Effector CD8-positive, alpha-beta T cell (primary cell): ENCODE measurements at regions not wholly inside any gene's neighbourhood (a gene's known extent, or its start where the extent isn't known, plus 50 kb on each side); places are given as distances from the start of the nearest gene placed in this dataset.

Source experiments
- DNase-seq: peaks from one replicate; lab custom pipeline; 2025; lab: John Stamatoyannopoulos, UW

- DNase-seq, result no peak
These were observed 103.4 kb downstream of the QRFPR start for GRCh38 chr4:121277194-121278105.

DNA sequence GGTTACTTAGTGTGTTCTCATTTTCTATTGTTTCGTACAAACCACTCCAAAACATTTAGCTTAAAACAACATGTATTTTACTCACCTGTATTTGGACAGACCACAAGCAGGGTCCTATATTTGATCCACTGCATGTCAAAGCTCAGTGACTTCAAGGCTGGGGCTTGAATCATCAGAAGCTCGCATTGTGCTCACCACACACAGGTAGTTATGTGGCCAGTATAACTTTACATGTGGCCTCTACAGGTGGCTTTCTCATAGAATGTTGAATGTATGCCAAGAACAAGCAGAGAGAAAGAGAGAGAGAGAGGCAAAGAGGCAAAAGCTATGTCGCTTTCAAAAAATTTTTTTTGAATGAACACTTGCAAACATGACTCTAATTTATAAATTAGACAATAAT lies 107.6 kb downstream of the QRFPR start:
- no peak for DNase-seq

GRCh38 chr4:121272526-121272925 lies 108.3 kb downstream of the QRFPR start:
- no peak for DNase-seq

DNA sequence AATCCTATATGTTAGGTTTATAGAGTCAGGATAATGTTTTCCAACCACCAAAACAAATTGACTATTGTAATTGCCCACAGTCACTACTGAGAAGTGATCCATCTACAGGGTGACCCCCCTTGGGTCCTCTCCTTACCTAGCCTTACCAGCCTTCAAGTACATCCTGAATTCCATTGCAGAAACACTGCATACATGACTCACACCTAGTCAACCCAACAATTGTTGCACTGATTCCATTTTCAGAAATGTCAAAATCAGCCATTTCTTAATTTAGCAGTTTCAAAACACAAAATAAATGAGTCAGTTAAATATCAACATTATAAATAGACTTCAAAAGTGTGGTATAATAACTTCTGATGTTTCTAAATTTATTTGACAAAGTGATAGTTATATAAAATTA lies 106.3 kb upstream of the TNIP3 start:
- no peak for DNase-seq

DNA sequence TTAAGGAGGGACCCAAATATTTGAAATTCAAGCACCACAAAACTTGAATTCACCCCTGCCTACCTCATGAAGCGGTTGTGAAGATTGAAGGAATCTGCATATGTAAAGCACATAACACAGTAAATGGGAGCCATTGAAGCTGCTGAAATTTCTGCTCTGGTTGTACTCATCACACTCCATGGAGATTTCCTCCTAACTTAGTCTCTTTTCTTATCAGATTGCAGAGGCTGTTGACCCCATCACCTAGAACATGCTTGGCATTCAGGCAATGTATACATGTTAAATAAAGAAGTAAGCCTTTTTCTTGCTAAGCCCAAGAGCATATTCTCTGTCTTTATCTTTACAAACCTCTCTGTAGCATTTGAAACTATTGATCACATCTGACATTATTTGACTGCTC lies 104.9 kb upstream of the TNIP3 start:
- no peak for DNase-seq

- DNase-seq, result no peak
These were observed 102.9 kb upstream of the TNIP3 start for GRCh38 chr4:121266982-121267381.

DNA sequence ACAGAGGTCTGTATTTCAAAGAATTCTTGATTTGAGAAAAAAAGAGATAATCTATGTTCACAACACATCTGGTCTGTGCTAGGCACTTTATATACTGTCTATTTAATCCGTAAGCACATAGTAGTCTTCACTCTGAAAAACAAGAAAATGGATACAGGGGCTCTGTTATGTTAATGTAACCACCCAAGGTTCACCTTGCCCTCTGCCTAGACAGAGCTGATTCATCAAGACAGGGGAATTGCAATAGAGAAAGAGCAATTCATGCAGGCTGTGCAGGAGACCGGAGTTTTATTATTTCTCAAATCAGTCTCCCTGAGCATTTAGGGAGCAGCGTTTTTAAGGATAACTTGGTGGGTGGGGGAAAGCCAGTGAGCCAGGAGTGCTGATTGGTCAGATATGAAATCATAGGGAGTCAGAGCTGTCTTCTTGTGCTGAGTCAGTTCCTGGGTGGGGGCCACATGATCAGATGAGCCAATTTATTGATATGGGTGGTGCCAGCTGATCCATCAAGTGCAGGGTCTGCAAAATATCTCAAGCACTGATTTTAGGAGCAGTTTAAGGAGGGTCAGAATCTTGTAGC lies 92.9 kb upstream of the TNIP3 start:
- no peak for DNase-seq

- no peak for DNase-seq
These were observed 92.0 kb upstream of the TNIP3 start for GRCh38 chr4:121255986-121256750.

DNA sequence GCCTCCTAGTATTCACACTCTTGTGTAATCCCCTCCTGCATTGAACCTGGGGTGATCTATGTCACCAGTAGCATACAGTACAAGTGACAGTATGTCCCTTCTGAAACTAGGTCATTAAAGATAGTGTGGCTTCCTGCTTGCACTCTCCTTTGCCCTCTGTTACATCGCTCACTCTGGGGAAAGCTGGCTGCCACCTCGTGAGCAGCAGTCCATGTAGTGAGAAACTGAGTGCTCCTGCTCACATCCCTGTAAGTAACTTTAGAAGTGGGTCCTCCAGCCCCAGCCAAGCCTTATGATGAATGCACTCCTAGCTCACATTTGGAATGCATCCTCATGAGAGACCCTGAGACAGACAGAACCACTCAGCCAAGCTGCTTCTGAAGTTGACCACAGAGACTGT lies 89.8 kb upstream of the TNIP3 start:
- DNase-seq, result no peak

DNA sequence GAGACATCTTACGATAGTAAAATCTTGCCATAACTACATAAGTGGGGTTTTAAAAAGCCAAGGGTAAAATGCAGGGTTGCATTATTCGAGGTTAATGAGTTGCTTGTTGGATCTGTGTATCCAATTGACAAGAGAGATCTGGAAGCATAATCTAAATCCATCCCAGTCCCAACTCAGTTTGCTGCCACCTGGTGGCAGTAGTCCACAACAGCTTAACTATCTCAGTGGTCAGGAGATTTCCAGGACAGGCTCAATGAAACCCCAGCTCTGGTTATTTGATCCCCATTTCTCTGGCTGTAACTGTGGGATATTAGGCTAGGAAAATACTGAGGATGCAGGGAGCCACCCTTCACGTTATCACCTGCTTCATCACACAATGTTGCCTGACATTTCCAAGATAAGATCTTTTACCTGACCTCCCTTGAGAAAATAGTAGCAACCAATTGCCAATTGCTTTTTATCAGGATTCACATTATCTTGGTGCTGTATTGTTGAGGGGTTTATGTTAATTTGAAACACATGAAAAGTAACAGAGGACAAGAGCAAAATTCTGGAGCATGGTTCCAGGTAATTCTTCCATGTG lies 88.2 kb upstream of the TNIP3 start:
- peak; percentile 46 for DNase-seq

GRCh38 chr4:121248747-121249146 lies 84.6 kb upstream of the TNIP3 start:
- DNase-seq, result no peak

DNA sequence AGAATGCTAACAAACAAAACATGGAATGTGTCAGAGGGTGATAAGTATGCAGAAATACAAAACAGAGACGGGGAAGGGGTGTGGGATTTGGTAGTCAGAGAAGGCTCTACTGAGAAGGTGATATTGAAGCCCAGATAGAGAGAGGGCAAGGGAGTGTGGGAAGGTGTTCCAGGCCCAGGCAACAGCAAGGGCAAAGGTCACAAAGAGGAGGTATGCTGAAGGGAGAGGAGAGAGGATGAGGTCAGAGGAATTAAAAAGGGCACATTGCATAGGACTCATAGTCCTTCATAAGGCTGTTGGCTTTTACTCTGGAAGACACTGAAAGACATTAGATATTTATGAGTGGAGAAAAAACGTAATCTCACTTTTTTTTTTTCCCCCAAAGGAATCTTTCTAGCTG lies 82.6 kb upstream of the TNIP3 start:
- no peak for DNase-seq

GRCh38 chr4:121243485-121243884 lies 79.4 kb upstream of the TNIP3 start:
- no peak for DNase-seq

- DNase-seq, result no peak
These were observed 78.1 kb upstream of the TNIP3 start for GRCh38 chr4:121242188-121242750.

DNA sequence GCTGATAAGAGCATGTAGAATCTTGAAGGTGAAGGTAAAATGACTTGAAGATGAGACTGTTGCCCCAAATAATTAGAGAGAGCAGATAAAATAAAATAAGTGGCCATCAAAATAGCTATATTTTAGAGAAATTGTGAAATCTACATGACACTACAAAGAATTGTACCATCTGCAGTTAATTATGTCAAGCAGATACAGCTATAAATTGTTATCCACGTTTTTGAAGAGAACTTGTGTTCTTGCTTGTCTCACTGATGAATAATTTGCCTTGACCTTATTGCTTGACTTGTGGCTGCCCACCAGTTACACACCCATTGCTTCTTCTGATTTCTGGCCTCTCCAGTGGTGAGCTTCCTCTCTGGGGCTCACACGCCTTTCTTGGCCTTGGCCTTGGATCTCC lies 75.8 kb upstream of the TNIP3 start:
- no peak for DNase-seq

DNA sequence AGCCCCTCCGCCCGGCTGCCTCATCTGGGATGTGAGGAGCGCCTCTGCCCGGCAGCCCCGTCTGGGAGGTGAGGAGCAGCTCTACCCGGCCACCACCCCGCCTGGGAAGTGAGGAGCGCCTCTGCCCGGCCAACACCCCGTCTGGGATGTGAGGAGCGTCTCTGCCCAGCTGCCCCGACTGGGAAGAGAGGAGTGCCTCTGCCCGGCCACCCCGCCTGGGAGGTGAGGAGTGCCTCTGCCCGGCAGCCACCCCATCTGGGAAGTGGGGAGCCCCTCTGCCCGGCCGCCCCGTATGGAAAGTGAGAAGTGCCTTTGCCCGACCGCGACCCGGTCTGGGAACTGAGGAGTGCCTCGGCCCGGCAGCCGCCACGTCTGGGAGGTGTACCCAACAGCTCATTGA lies 74.3 kb upstream of the TNIP3 start:
- no peak for DNase-seq

DNA sequence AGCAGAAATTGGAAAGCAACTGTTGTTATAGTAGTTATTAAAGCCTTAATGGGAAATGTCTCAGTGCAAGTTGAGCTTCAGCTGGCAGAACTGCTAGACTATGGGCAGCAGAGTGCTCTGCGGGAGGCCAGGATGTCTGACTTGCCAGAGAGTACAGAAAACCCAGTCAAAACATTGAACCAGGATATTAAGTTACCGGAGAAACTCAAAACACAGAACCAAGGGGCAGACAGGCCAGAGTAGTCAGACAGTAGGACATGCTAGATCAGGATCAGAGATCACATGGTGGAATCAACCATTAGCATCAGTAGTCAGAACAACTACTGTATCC lies 72.9 kb upstream of the TNIP3 start:
- no peak for DNase-seq

DNA sequence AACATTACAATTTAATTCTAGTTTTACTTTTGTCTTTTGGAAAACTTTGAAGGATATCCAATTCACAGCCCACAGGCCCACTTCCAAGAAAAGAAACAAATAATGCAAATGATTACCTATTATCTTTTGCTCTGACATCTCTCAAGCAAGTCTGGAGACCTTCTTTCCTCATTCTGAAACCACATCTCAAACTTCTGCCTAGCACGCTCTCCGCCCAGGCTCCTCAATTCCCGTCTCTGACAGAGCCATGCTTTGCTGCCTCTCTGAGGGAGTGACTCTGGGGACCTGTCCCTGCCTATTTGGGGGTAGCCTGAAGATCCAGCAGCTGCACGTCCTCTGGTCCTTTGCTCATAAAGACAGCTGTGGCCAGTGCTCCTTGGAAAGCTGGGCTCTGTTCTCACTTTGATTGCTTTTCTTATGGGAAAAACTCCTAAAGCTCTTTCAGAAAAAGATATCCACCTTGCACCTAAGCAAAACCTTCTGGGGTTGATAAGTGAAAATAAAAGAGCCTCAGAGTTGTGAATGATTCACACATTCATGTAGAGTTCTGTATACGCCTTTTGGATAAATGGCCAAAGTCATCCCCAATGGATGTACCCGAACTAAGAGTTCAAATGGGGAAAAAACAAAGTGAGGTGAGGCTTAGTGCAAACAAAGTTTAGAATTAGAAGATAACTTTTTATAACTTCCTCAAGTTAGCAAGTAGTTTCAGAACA lies 72.4 kb upstream of the TNIP3 start:
- no peak for DNase-seq

DNA sequence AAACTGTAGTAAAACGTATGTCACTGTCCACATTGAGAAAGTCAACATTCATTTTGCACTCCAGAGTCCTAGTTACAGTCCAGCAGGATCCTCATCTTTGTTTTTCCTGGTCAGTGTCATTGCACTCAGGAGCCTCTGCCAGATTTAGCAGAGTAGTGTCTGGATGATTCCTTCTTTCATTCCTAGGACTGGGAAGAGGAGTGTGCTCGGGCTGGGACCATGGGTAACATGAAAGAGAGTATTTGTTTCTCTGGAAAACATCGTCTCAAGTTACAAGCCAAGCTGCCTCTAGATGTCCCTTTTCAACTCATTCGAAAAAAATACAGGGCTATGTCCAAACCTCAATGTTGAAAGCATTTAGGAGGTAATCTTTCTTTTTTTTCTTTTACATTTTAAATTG lies 69.9 kb upstream of the TNIP3 start:
- no peak for DNase-seq

GRCh38 chr4:121229993-121230392 lies 65.9 kb upstream of the TNIP3 start:
- DNase-seq, result no peak

GRCh38 chr4:121228848-121229247 lies 64.7 kb upstream of the TNIP3 start:
- no peak for DNase-seq

DNA sequence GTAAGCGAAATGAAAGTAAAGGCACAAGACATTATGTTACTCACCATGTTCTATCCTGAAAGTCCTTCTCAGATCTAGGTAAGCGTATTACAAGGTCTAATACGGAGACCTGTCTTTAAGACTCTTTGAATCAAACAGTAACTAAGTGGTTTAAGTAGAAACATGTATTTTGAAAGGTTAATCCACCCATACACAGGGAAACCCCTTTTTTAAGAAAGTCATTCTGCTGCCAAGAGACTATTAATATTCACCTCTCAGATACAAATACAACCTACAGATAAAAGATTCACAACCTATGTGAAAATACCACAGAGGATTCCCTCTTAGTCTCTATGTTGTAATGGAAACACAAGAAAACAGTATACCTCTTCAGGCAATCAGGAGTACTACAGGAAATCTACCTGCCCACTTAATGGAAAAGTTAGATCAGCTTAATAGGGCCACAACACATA lies 63.2 kb upstream of the TNIP3 start:
- no peak for DNase-seq
